ENCODE measurements at regions not wholly inside any gene's neighbourhood (a gene's known extent, or its start where the extent isn't known, plus 50 kb on each side); places are given as distances from the start of the nearest gene placed in this dataset.

GRCh38 chr6:34646714-34647113, 49.9 kb downstream of the ILRUN start:
- TF ChIP-seq, protein P1, sequence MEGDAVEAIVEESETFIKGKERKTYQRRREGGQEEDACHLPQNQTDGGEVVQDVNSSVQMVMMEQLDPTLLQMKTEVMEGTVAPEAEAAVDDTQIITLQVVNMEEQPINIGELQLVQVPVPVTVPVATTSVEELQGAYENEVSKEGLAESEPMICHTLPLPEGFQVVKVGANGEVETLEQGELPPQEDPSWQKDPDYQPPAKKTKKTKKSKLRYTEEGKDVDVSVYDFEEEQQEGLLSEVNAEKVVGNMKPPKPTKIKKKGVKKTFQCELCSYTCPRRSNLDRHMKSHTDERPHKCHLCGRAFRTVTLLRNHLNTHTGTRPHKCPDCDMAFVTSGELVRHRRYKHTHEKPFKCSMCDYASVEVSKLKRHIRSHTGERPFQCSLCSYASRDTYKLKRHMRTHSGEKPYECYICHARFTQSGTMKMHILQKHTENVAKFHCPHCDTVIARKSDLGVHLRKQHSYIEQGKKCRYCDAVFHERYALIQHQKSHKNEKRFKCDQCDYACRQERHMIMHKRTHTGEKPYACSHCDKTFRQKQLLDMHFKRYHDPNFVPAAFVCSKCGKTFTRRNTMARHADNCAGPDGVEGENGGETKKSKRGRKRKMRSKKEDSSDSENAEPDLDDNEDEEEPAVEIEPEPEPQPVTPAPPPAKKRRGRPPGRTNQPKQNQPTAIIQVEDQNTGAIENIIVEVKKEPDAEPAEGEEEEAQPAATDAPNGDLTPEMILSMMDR (IDR thresholded peaks at IDR 0.05; ENCODE audit: control extremely low read depth, extremely low read depth, low read depth, missing control alignments): no peak
- POLR2A ChIA-PET: interaction anchor here (1.1 kb wide), 1 partner anchor 9 kb away, joined by 3 read pairs; no protein-coding TSS in a partner anchor
- CTCF ChIA-PET: interaction anchor here (1.0 kb wide), 1 partner anchor 57 kb away, joined by 3 read pairs; no protein-coding TSS in a partner anchor
- no peak for DNase-seq (ENCODE audit: extremely low spot score)

- TF ChIP-seq, protein P1 (IDR thresholded peaks at IDR 0.05; ENCODE audit: control extremely low read depth, extremely low read depth, low read depth, missing control alignments): no peak
- ChIA-PET POLR2A (no interaction called here), CTCF (no interaction called here)
- no peak for DNase-seq (ENCODE audit: extremely low spot score)
Observed at GRCh38 chr6:34645627-34646026, 50.9 kb downstream of the ILRUN start.

- TF ChIP-seq, protein P1 (IDR thresholded peaks at IDR 0.05; ENCODE audit: control extremely low read depth, extremely low read depth, low read depth, missing control alignments): no peak
- CTCF ChIA-PET: interaction anchor here (1.2 kb wide), 1 partner anchor 9 kb away, joined by 3 read pairs; no protein-coding TSS in a partner anchor
- POLR2A ChIA-PET: interaction anchor here (1.9 kb wide), 1 partner anchor 12 kb away, joined by 10 read pairs; no protein-coding TSS in a partner anchor
- DNase-seq (ENCODE audit: extremely low spot score): no peak
Observed at GRCh38 chr6:34644716-34645115, 51.9 kb downstream of the ILRUN start.

DNA sequence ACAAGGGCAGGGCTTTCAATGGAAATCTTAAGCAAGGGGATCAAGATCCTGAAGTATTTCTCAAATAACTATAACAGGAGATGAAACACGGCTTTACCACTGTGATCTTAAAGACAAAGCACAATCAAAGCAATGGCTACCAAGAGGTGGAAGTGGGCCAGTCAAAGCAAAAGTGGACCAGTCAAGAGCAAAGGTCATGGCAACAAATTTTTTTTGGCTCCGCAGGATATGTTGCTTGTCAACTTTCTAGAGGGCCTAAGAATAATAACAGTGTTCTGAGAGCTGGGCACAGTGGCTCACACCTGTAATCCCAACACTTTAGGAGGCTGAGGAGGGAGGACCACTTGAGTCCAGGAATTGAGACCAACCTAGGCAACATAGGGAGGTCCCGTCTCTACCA, 54.1 kb downstream of the ILRUN start:
- ChIA-PET CTCF (interaction anchor here (1.0 to 5.0 kb wide), 2 partner anchors 9 to 14 kb away, joined by 4 to 27 read pairs; no protein-coding TSS in a partner anchor), POLR2A (interaction anchor here (0.9 to 1.1 kb wide), 3 partner anchors 11 to 259 kb away, joined by 5 to 13 read pairs (median 8); no protein-coding TSS in a partner anchor)
- DNase-seq (ENCODE audit: extremely low spot score): no peak
- TF ChIP-seq, protein P1 (IDR thresholded peaks at IDR 0.05; ENCODE audit: control extremely low read depth, extremely low read depth, low read depth, missing control alignments): no peak

DNA sequence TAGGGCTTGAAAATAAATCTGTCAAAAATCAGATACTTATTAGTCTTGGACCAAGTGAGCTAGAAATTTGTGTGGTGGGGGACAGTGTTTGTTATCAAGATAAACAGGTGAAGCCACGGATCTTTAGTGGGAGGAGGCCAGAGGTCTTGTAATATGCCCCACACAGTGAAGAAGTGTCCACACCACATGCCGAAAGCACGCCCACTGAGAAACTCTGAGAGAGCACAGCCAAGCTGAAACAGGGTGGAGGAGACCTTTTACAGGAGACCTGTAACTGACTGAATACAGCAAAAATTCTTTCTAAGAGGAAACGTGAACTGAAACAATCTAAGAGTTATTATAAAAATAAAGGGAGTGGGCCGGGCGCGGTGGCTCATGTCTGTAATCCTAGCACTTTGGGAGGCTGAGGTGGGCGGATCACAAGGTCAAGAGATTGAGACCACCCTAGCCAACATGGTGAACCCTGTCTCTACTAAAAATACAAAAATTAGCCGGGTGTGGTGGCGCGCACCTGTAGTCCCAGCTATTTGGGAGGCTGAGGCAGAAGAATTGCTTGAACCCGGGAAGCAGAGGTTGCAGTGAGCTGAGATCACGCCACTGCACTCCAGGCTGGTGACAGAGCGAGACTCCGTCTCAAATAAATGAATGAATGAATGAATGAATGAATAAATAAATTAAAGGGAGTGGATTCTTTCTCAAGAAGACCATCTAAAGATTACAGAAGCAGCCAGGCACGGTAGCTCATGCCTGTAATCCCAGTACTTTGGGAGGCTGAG, 56.3 kb downstream of the ILRUN start:
- ChIA-PET CTCF (interaction anchor here (1.0 to 5.0 kb wide), 5 partner anchors 11 to 181 kb away, joined by 3 to 27 read pairs (median 12); no protein-coding TSS in a partner anchor), POLR2A (interaction anchor here (1.1 to 2.1 kb wide), 3 partner anchors 10 to 32 kb away, joined by 3 to 14 read pairs (median 3); no protein-coding TSS in a partner anchor)
- peak; percentile 30 for DNase-seq (ENCODE audit: extremely low spot score)

GRCh38 chr6:34638834-34639736, 57.5 kb downstream of the ILRUN start:
- DNase-seq (ENCODE audit: extremely low spot score): peak; percentile 63
- ChIA-PET POLR2A (interaction anchor here (0.5 to 2.1 kb wide), 6 partner anchors 11 to 363 kb away, joined by 3 to 14 read pairs (median 3); no protein-coding TSS in a partner anchor), CTCF (interaction anchor here (0.8 to 5.0 kb wide), 12 partner anchors 10 to 390 kb away, joined by 3 to 27 read pairs (median 4); no protein-coding TSS in a partner anchor)
- TF ChIP-seq, protein P1 (IDR thresholded peaks at IDR 0.05; ENCODE audit: control extremely low read depth, extremely low read depth, low read depth, missing control alignments): no peak

Measured in GM10248 (cell line).